ENCODE measurements at regions not wholly inside any gene's neighbourhood (a gene's known extent, or its start where the extent isn't known, plus 50 kb on each side); places are given as distances from the start of the nearest gene placed in this dataset.

GRCh38 chr5:174328631-174329299 lies 283.3 kb downstream of the NSG2 start:
- H2AFZ ChIP-seq (ENCODE audit: low read length) = no peak overlapping the region
- peak overlapping the region; percentile 62 for H3K56ac ChIP-seq (replicated peaks; ENCODE audit: insufficient read length, low read depth, low read length)
- no peaks in the 10 kb centered on the region for H4K20me1 ChIP-seq (replicated peaks in 1 of 2; ENCODE audit: control insufficient read depth in 1 of 2, insufficient read depth in 2 of 2, low read length in 2 of 2)
- no peaks in the 10 kb centered on the region for H3K79me2 ChIP-seq (ENCODE audit: control insufficient read depth in 1 of 2, insufficient read depth in 2 of 2, low read length in 2 of 2)
- H4K5ac ChIP-seq (ENCODE audit: insufficient read length, low read depth, low read length) = peak overlapping the region; percentile 59
- no peak overlapping the region for H3K14ac ChIP-seq (ENCODE audit: insufficient read length)
- H3K9me3 ChIP-seq (ENCODE audit: insufficient read depth in 2 of 2, low read depth in 1 of 2, low read length in 1 of 2) = no peaks in the 10 kb centered on the region
- H3K4me2 ChIP-seq (ENCODE audit: insufficient read depth in 1 of 2, low read depth in 2 of 2, low read length in 2 of 2) = no peak overlapping the region
- H3K27me3 ChIP-seq (replicated peaks in 1 of 4; ENCODE audit: control insufficient read depth in 3 of 4, extremely low read depth in 1 of 4, insufficient read depth in 3 of 4, low read length in 3 of 4) = peaks cover 0 to 4% (median 0%) of the 10 kb centered on the region in 4 experiments; a peak in 2 of 7 replicates
- ChIA-PET POLR2A (ENCODE audit: partially characterized antibody) (no interaction called here), CTCF (ENCODE audit: partially characterized antibody) (interaction anchor here (0.5 to 2.0 kb wide), 13 partner anchors 9 to 462 kb away, joined by 3 to 7 read pairs (median 3); no protein-coding TSS in a partner anchor)
- H2BK12ac ChIP-seq (ENCODE audit: low read depth, low read length) = peak overlapping the region; percentile 85; the same call in 1 of the 2 replicates
- peak overlapping the region; percentile 89; the same call in 1 of the 2 replicates for H2BK20ac ChIP-seq (ENCODE audit: low read length)
- H3K36me3 ChIP-seq (ENCODE audit: control insufficient read depth in 2 of 4, insufficient read depth in 4 of 4, low read length in 3 of 4) = no peaks in the 10 kb centered on the region
- H3K23ac ChIP-seq (ENCODE audit: insufficient read length) = no peak overlapping the region
- no peaks in the 10 kb centered on the region for H3K23me2 ChIP-seq (ENCODE audit: low read depth, low read length)
- peak overlapping the region; percentile 95; the same call in 1 of the 2 replicates for H3K18ac ChIP-seq (ENCODE audit: extremely low read depth, low read length)
- WGBS, 2 experiments (ENCODE audit: extremely low coverage in 1 of 2, insufficient coverage in 1 of 2, insufficient read length in 1 of 2, insufficient replicate concordance in 2 of 2, low coverage in 1 of 2, low lambda C conversion rate in 2 of 2, missing lambda C conversion rate in 1 of 2) = 87% methylated on average over 13 of the region's 13 CpGs; no CpG with 5 or more reads in 1 of the 2 experiments
- FAIRE-seq = no peak
- no peak for DNase-seq (ENCODE audit: low read depth in 1 of 2, low spot score in 2 of 2)
- H3K4me1 ChIP-seq (replicated peaks in 1 of 4; ENCODE audit: control insufficient read depth in 3 of 4, insufficient read depth in 4 of 4, low read length in 3 of 4) = peaks cover 3 to 17% (median 8%) of the 10 kb centered on the region in 4 experiments
- H3K9ac ChIP-seq (replicated peaks in 1 of 4; ENCODE audit: extremely low read depth in 1 of 4, low read depth in 3 of 4, low read length in 3 of 4) = no peak overlapping the region
- no peak overlapping the region for H3K4me3 ChIP-seq (ENCODE audit: extremely low read depth in 1 of 4, insufficient read depth in 2 of 4, low read depth in 3 of 4, low read length in 4 of 4)
- H3K79me1 ChIP-seq (ENCODE audit: low read depth, low read length) = no peaks in the 10 kb centered on the region
- H2BK15ac ChIP-seq (ENCODE audit: low read length) = peak overlapping the region; percentile 25; the same call in 1 of the 2 replicates
- H2BK120ac ChIP-seq (replicated peaks; ENCODE audit: low read depth, low read length) = peak overlapping the region; percentile 98
- H3K27ac ChIP-seq (ENCODE audit: low read depth, low read length) = 0 out of 2 replicates have a peak overlapping the region, but pooled peaks have one; percentile 26
- no peak overlapping the region for H4K8ac ChIP-seq (ENCODE audit: extremely low read depth, insufficient read depth, low read length)
- peak overlapping the region; percentile 93 for H3K4ac ChIP-seq (replicated peaks; ENCODE audit: insufficient read length, low read depth, low read length)
- peak overlapping the region; percentile 99; the same call in 1 of the 2 replicates for H2BK5ac ChIP-seq (ENCODE audit: low read depth, low read length)
- peak overlapping the region; percentile 96; the same call in 1 of the 2 replicates for H2AK5ac ChIP-seq (ENCODE audit: low read depth, low read length)
- peak overlapping the region; percentile 95 for H4K91ac ChIP-seq (replicated peaks; ENCODE audit: insufficient read length, low read length)
- TF ChIP-seq RNF2 (IDR thresholded peaks at IDR 0.05; ENCODE audit: borderline replicate concordance, low read depth, low read length, missing control alignments, poor library complexity, severe bottlenecking) (no peak), POLR2A (IDR thresholded peaks at IDR 0.05; ENCODE audit: control extremely low read depth in 1 of 2, low read depth in 2 of 2, low read length in 2 of 2) (no peak), SRF (IDR thresholded peaks at IDR 0.05; ENCODE audit: low read depth, low read length) (no peak), BACH1 (IDR thresholded peaks at IDR 0.05; ENCODE audit: low read length) (no peak), KDM5A (IDR thresholded peaks at IDR 0.05; ENCODE audit: low read length) (no peak), MAFK (IDR thresholded peaks at IDR 0.05; ENCODE audit: low read depth, low read length) (no peak), NANOG (IDR thresholded peaks at IDR 0.05; ENCODE audit: insufficient read depth, low read depth, low read length, poor library complexity, severe bottlenecking) (no peak), RFX5 (IDR thresholded peaks at IDR 0.05; ENCODE audit: borderline replicate concordance, low read depth, low read length) (no peak), SAP30 (IDR thresholded peaks at IDR 0.05; ENCODE audit: insufficient read depth, insufficient replicate concordance, low read length) (no peak), EZH2 (IDR thresholded peaks at IDR 0.05; ENCODE audit: low read depth, low read length, severe bottlenecking) (no peak)
